ENCODE measurements at regions not wholly inside any gene's neighbourhood (a gene's known extent, or its start where the extent isn't known, plus 50 kb on each side); places are given as distances from the start of the nearest gene placed in this dataset.

DNA sequence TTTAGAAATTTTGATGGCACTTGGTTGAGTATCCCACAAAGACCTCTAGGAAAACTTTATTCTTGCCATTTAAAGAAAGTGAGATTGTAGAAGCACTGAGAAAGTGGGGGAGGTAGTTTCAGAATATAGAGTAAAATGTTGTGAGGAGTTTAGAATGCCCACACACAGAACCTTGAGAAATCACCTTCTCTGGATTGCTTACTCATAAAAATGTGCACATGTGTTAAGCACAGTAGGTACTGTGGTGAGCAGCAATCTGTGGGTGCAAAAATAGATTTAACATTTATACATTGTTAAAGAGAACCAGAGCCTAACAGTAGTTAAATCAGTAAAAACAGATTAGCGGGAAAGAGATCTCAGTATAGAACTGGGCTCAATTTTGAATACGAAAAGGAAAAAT, 201.2 kb upstream of the NWD2 start:
- intact Hi-C loops (cut with micrococcal nuclease), result no loop called here
- WGBS (ENCODE audit: insufficient coverage), result 100% methylated on average over 2 of the region's 2 CpGs

GRCh38 chr4:37051111-37051510, 193.4 kb upstream of the NWD2 start:
- H3K79me2 ChIP-seq (ENCODE audit: insufficient read depth, low read length), result no peaks in the 10 kb centered on the region
- H3K4me2 ChIP-seq (replicated peaks; ENCODE audit: extremely low read depth, low read length, poor library complexity, severe bottlenecking), result no peak overlapping the region
- WGBS (ENCODE audit: insufficient coverage), result no CpG with 5 or more reads among the region's 1 CpG
- H3K9me3 Mint-ChIP-seq, result peaks cover 0 to 4% (median 0%) of the 10 kb centered on the region in 7 donors
- H3K27me3 ChIP-seq (ENCODE audit: control insufficient read depth in 2 of 2, insufficient read depth in 2 of 2, low read length in 2 of 2), result no peaks in the 10 kb centered on the region
- no peak overlapping the region for H3K27ac ChIP-seq (ENCODE audit: low read depth in 1 of 2, low read length in 2 of 2)
- intact Hi-C loops (cut with micrococcal nuclease), result no loop called here
- no peaks in the 10 kb centered on the region for H3K9me3 ChIP-seq (replicated peaks in 1 of 2; ENCODE audit: control insufficient read depth in 1 of 2, insufficient read depth in 1 of 2, low read length in 2 of 2)
- no peaks in the 10 kb centered on the region for H3K36me3 Mint-ChIP-seq
- no peak overlapping the region for H3K27ac Mint-ChIP-seq
- no peaks in the 10 kb centered on the region for H3K36me3 ChIP-seq (replicated peaks in 1 of 2; ENCODE audit: control insufficient read depth in 1 of 2, insufficient read depth in 2 of 2, low read length in 2 of 2)
- H3K4me3 ChIP-seq (replicated peaks in 1 of 3; ENCODE audit: low read depth in 2 of 3, low read length in 3 of 3), result no peak overlapping the region
- no peaks in the 10 kb centered on the region for H4K20me1 ChIP-seq (ENCODE audit: insufficient read depth, low read length)
- no peak for DNase-seq
- no peak overlapping the region for H2AFZ ChIP-seq (ENCODE audit: insufficient read depth, low read depth, low read length, poor library complexity, severe bottlenecking)
- TF ChIP-seq, protein P1, sequence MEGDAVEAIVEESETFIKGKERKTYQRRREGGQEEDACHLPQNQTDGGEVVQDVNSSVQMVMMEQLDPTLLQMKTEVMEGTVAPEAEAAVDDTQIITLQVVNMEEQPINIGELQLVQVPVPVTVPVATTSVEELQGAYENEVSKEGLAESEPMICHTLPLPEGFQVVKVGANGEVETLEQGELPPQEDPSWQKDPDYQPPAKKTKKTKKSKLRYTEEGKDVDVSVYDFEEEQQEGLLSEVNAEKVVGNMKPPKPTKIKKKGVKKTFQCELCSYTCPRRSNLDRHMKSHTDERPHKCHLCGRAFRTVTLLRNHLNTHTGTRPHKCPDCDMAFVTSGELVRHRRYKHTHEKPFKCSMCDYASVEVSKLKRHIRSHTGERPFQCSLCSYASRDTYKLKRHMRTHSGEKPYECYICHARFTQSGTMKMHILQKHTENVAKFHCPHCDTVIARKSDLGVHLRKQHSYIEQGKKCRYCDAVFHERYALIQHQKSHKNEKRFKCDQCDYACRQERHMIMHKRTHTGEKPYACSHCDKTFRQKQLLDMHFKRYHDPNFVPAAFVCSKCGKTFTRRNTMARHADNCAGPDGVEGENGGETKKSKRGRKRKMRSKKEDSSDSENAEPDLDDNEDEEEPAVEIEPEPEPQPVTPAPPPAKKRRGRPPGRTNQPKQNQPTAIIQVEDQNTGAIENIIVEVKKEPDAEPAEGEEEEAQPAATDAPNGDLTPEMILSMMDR (IDR thresholded peaks at IDR 0.05), result no peak
- H3K4me3 Mint-ChIP-seq, result no peak overlapping the region
- H3K9ac ChIP-seq (ENCODE audit: insufficient read depth, low read length, poor library complexity, severe bottlenecking), result no peak overlapping the region
- H3K27me3 Mint-ChIP-seq (ENCODE audit: low read depth in 3 of 3), result peaks cover 0 to 4% (median 3%) of the 10 kb centered on the region in 3 donors
- H3K4me1 ChIP-seq (ENCODE audit: control insufficient read depth in 1 of 2, insufficient read depth in 2 of 2, low read length in 2 of 2), result no peaks in the 10 kb centered on the region
- H3K4me1 Mint-ChIP-seq, result no peaks in the 10 kb centered on the region

More for the DNA sequence above, 201.2 kb upstream of the NWD2 start:
- Histone ChIP-seq H3K27me3 (ENCODE audit: control insufficient read depth in 2 of 2, insufficient read depth in 2 of 2, low read length in 2 of 2) (no peaks in the 10 kb centered on the region), H3K36me3 (replicated peaks in 1 of 2; ENCODE audit: control insufficient read depth in 1 of 2, insufficient read depth in 2 of 2, low read length in 2 of 2) (no peaks in the 10 kb centered on the region), H4K20me1 (ENCODE audit: insufficient read depth, low read length) (no peaks in the 10 kb centered on the region), H3K4me1 (ENCODE audit: control insufficient read depth in 1 of 2, insufficient read depth in 2 of 2, low read length in 2 of 2) (no peaks in the 10 kb centered on the region), H3K79me2 (ENCODE audit: insufficient read depth, low read length) (no peaks in the 10 kb centered on the region), H3K27ac (ENCODE audit: low read depth in 1 of 2, low read length in 2 of 2) (no peak overlapping the region), H3K9me3 (replicated peaks in 1 of 2; ENCODE audit: control insufficient read depth in 1 of 2, insufficient read depth in 1 of 2, low read length in 2 of 2) (peaks cover 0 to 9% of the 10 kb centered on the region in 2 donors), H3K4me2 (replicated peaks; ENCODE audit: extremely low read depth, low read length, poor library complexity, severe bottlenecking) (no peak overlapping the region), H2AFZ (ENCODE audit: insufficient read depth, low read depth, low read length, poor library complexity, severe bottlenecking) (no peak overlapping the region), H3K4me3 (replicated peaks in 1 of 3; ENCODE audit: low read depth in 2 of 3, low read length in 3 of 3) (no peak overlapping the region), H3K9ac (ENCODE audit: insufficient read depth, low read length, poor library complexity, severe bottlenecking) (no peak overlapping the region)
- H3K9me3 Mint-ChIP-seq, result peaks cover 1 to 9% (median 2%) of the 10 kb centered on the region in 7 donors
- no peak overlapping the region for H3K4me3 Mint-ChIP-seq
- no peak for DNase-seq
- H3K27me3 Mint-ChIP-seq (ENCODE audit: low read depth in 3 of 3), result peaks cover 0 to 2% (median 1%) of the 10 kb centered on the region in 3 donors
- H3K4me1 Mint-ChIP-seq, result no peaks in the 10 kb centered on the region
- TF ChIP-seq, protein P1 (IDR thresholded peaks at IDR 0.05), result no peak
- H3K36me3 Mint-ChIP-seq, result no peaks in the 10 kb centered on the region
- H3K27ac Mint-ChIP-seq, result no peak overlapping the region
